DOHH2 (cell line): ENCODE measurements at regions not wholly inside any gene's neighbourhood (a gene's known extent, or its start where the extent isn't known, plus 50 kb on each side); places are given as distances from the start of the nearest gene placed in this dataset.

Experiments used
- H3F3A ChIP-seq: fragments of 200-600 bp; sonication (generic), shearing (Covaris generic); 2 replicates; pipeline ENCODE4 v1.6.0; 2016; ENCODE audit warnings: antibody characterized with exemption, mild to moderate bottlenecking; ENCODE audit not compliant: control insufficient read depth, insufficient read depth
- H3K27ac ChIP-seq: fragments of 200-600 bp; sonication (generic); 2 replicates; pipeline ENCODE4 v1.5.1; 2014; ENCODE audit warnings: low read depth, mild to moderate bottlenecking, low read length, moderate library complexity
- H3K27me3 ChIP-seq: fragments of 200-600 bp; sonication (generic); 2 replicates; pipeline ENCODE4 v1.6.1; 2014; ENCODE audit warnings: mild to moderate bottlenecking, low read length, mixed read lengths; ENCODE audit not compliant: control insufficient read depth
- H3K36me3 ChIP-seq: fragments of 200-600 bp; sonication (generic); 2 replicates; pipeline ENCODE4 v1.6.1; 2014; ENCODE audit warnings: mild to moderate bottlenecking, low read length, moderate library complexity, mixed read lengths; ENCODE audit not compliant: control insufficient read depth
- H3K4me1 ChIP-seq: fragments of 200-600 bp; sonication (generic); 2 replicates; pipeline ENCODE4 v1.6.1; 2014; ENCODE audit warnings: mild to moderate bottlenecking, low read length, mixed read lengths; ENCODE audit not compliant: control insufficient read depth
- H3K4me2 ChIP-seq: fragments of 200-600 bp; sonication (generic); 2 replicates; pipeline ENCODE4 v1.6.0; 2014; ENCODE audit warnings: mild to moderate bottlenecking, low read length, moderate library complexity
- H3K4me3 ChIP-seq: fragments of 200-600 bp; sonication (generic); 2 replicates; pipeline ENCODE4 v1.5.1; 2014; ENCODE audit warnings: mild to moderate bottlenecking, low read length, mixed read lengths
- H3K79me2 ChIP-seq: fragments of 200-600 bp; sonication (generic); 2 replicates; pipeline ENCODE4 v1.6.1; 2014; ENCODE audit warnings: mild to moderate bottlenecking, low read length, mixed read lengths; ENCODE audit not compliant: control insufficient read depth
- H3K9me2 ChIP-seq: fragments of 200-600 bp; sonication (generic); replicated peaks from 2 replicates; pipeline ENCODE4 v1.6.1; 2014; ENCODE audit warnings: mild to moderate bottlenecking, low read length, mixed read lengths; ENCODE audit not compliant: control insufficient read depth
- H3K9me3 ChIP-seq: fragments of 200-600 bp; sonication (generic); 2 replicates; pipeline ENCODE4 v1.6.1; 2014; ENCODE audit warnings: antibody characterized with exemption, low read length, mixed read lengths; ENCODE audit not compliant: control insufficient read depth, insufficient read depth
- H4K20me1 ChIP-seq: fragments of 200-600 bp; sonication (generic); 2 replicates; pipeline ENCODE4 v1.6.0; 2014; ENCODE audit warnings: low read depth, mild to moderate bottlenecking, antibody characterized with exemption, low read length, moderate library complexity; ENCODE audit not compliant: control insufficient read depth, insufficient read depth
- CTCF ChIP-seq: fragments of 200-600 bp; sonication (generic); IDR thresholded peaks from one replicate; pipeline ENCODE4 v1.5.1; 2014; ENCODE audit warnings: antibody characterized with exemption, mild to moderate bottlenecking, low read depth, low read length; ENCODE audit not compliant: poor library complexity, severe bottlenecking
- EZH2phosphoT487 ChIP-seq: fragments of 200-600 bp; sonication (generic); IDR thresholded peaks from 2 replicates; pipeline ENCODE4 v1.6.1; 2017; ENCODE audit warnings: borderline replicate concordance, mild to moderate bottlenecking, antibody characterized with exemption, low read length, moderate library complexity, mixed read lengths

- no peaks in the 10 kb centered on the region for H3K36me3 ChIP-seq
- no peak for TF ChIP-seq CTCF
- no peak for TF ChIP-seq EZH2phosphoT487
- H3K9me3 ChIP-seq: peaks cover 58% of the 10 kb centered on the region
These were observed 957.6 kb upstream of the ZNF722 start for GRCh38 chr7:63040966-63041610.

GRCh38 chr7:63041786-63042185, 956.9 kb upstream of the ZNF722 start:
- Histone ChIP-seq H3K9me3 (peaks cover 65% of the 10 kb centered on the region), H4K20me1 (no peaks in the 10 kb centered on the region), H3K79me2 (no peaks in the 10 kb centered on the region), H3K4me1 (no peaks in the 10 kb centered on the region), H3K4me3 (no peak overlapping the region), H3K36me3 (no peaks in the 10 kb centered on the region), H3K4me2 (no peak overlapping the region), H3K27me3 (no peaks in the 10 kb centered on the region), H3K27ac (no peak overlapping the region), H3K9me2 (no peaks in the 10 kb centered on the region), H3F3A (no peaks in the 10 kb centered on the region)
- TF ChIP-seq EZH2phosphoT487 (no peak), CTCF (no peak)

More at GRCh38 chr7:63040966-63041610, 957.6 kb upstream of the ZNF722 start:
- H3K27ac ChIP-seq: no peak overlapping the region
- H4K20me1 ChIP-seq: no peaks in the 10 kb centered on the region
- no peak overlapping the region for H3K4me2 ChIP-seq
- H3F3A ChIP-seq: no peaks in the 10 kb centered on the region
- no peaks in the 10 kb centered on the region for H3K9me2 ChIP-seq
- no peaks in the 10 kb centered on the region for H3K4me1 ChIP-seq
- no peak overlapping the region for H3K4me3 ChIP-seq
- H3K27me3 ChIP-seq: no peaks in the 10 kb centered on the region
- H3K79me2 ChIP-seq: no peaks in the 10 kb centered on the region

- Histone ChIP-seq H3K27me3 (no peaks in the 10 kb centered on the region), H3K4me1 (no peaks in the 10 kb centered on the region), H3K79me2 (no peaks in the 10 kb centered on the region), H3K27ac (no peak overlapping the region), H3K4me2 (no peak overlapping the region), H3F3A (no peaks in the 10 kb centered on the region), H3K36me3 (no peaks in the 10 kb centered on the region), H4K20me1 (no peaks in the 10 kb centered on the region), H3K9me2 (no peaks in the 10 kb centered on the region), H3K4me3 (no peak overlapping the region), H3K9me3 (peaks cover 62% of the 10 kb centered on the region)
- no peak for TF ChIP-seq EZH2phosphoT487
- no peak for TF ChIP-seq CTCF
These were observed 955.7 kb upstream of the ZNF722 start for GRCh38 chr7:63042730-63043511.
